ENCODE measurements at regions not wholly inside any gene's neighbourhood (a gene's known extent, or its start where the extent isn't known, plus 50 kb on each side); places are given as distances from the start of the nearest gene placed in this dataset.
"Not testable (repeated sequence)": the region's sequence is repeated elsewhere in the genome, so short reads cannot be mapped to it uniquely, and the experiment has no call there.

DNA sequence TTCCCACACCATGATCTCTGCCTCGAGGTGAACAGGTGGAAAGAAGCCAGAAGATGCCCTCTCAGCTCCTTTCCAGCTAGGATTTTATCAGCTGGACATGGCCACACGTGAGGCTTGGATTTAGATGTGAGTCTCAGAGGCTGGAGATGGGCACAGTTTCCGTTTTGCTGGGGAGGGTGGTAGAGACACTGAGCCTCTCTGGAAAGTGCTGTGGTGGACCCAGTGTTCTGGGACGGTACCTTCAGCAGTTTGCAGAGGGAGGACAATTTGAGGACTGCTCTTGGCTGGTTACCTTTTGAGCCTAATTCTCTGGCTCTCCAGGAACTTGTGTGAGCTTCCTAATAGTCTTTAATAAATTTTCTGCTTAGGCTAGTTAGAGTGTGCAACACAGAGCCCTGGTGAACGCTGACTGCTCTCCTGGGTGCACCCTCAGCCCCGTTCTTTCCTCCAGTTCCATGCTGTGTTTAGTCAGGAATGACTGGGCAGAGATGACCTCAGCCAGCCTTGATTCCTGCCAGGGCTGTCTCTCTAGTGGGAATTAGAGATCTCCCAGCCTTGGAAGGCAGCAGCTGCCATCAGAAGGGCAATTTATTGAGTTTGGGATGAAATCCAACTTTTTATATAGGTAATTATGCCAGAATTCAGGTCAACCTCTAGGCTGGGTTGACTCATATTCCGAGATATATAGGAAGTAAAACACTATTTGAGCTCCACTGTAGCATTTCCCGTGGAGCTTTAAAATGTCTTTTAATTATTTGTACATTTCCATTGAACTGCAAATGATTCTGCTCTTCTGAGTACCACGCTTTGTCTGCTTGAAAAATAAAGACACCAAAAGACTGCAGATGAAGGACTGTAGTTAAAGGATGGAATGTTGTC, 103.9 kb downstream of the GATA3 start:
- H3K4me3 ChIP-seq, result no peak overlapping the region
- no peak for FAIRE-seq
- intact Hi-C loops (cut with DNase I), result no loop called here
- no peak overlapping the region for H3K27ac ChIP-seq
- ATAC-seq, result no peak
- H3K4me1 ChIP-seq, result no peaks in the 10 kb centered on the region
- H3K27me3 ChIP-seq, result peaks cover 0 to 3% (median 0%) of the 10 kb centered on the region in 4 donors
- H3K36me3 ChIP-seq, result no peaks in the 10 kb centered on the region
- DNase-seq, result no peak
- no peaks in the 10 kb centered on the region for H3K9me3 ChIP-seq
- WGBS, 2 donors, result 31 to 51% methylated on average over 9 of the region's 9 CpGs
- TF ChIP-seq, protein P1, sequence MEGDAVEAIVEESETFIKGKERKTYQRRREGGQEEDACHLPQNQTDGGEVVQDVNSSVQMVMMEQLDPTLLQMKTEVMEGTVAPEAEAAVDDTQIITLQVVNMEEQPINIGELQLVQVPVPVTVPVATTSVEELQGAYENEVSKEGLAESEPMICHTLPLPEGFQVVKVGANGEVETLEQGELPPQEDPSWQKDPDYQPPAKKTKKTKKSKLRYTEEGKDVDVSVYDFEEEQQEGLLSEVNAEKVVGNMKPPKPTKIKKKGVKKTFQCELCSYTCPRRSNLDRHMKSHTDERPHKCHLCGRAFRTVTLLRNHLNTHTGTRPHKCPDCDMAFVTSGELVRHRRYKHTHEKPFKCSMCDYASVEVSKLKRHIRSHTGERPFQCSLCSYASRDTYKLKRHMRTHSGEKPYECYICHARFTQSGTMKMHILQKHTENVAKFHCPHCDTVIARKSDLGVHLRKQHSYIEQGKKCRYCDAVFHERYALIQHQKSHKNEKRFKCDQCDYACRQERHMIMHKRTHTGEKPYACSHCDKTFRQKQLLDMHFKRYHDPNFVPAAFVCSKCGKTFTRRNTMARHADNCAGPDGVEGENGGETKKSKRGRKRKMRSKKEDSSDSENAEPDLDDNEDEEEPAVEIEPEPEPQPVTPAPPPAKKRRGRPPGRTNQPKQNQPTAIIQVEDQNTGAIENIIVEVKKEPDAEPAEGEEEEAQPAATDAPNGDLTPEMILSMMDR (IDR thresholded peaks at IDR 0.05), result no peak

DNA sequence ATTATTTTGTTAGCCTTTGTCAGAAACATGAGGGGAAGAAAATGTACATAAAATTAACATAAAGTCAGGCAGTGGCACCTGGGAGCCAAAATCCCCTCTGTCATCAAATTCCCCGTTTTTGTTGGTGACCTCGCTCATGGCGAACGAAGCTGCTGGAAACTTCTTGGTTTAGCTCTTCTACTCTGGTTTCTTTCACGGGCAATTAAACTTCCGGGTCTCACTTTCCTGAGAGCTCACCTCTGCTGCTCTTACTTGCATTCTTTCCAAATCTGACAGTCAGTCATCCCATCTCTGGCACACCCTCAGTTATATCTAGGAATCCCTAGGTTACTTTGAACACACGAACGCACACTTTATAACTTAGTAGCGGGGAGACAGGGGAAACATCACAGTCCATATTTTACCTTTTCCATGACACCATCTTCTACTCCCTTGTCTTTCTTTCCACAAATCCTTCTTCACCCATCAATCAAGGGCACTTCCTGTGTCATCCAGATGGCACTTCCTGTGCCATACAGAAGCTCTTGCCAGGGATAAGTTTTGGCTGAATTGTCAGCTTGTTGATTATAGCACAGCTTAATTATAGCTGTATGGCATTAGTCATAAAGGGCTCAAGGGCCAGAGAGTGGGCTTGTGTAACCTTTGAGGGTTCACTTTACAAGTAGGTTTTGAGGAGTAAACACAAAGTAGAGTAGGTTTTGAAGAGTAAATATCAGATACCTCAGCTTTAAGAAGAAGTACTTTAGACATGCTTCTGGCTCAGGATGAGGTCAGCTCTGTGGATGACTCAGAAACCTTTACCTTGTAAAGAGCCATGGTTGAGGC, 105.1 kb downstream of the GATA3 start:
- peaks cover 0 to 3% (median 0%) of the 10 kb centered on the region in 4 donors for H3K27me3 ChIP-seq
- DNase-seq, result no peak
- H3K4me1 ChIP-seq, result no peaks in the 10 kb centered on the region
- no peak overlapping the region for H3K27ac ChIP-seq
- intact Hi-C loops (cut with DNase I), result no loop called here
- ATAC-seq, result no peak
- TF ChIP-seq, protein P1 (IDR thresholded peaks at IDR 0.05), result no peak
- H3K4me3 ChIP-seq, result no peak overlapping the region
- H3K36me3 ChIP-seq, result no peaks in the 10 kb centered on the region
- WGBS, 2 donors, result 73 to 83% methylated on average over 9 of the region's 9 CpGs
- no peak for FAIRE-seq
- no peaks in the 10 kb centered on the region for H3K9me3 ChIP-seq

DNA sequence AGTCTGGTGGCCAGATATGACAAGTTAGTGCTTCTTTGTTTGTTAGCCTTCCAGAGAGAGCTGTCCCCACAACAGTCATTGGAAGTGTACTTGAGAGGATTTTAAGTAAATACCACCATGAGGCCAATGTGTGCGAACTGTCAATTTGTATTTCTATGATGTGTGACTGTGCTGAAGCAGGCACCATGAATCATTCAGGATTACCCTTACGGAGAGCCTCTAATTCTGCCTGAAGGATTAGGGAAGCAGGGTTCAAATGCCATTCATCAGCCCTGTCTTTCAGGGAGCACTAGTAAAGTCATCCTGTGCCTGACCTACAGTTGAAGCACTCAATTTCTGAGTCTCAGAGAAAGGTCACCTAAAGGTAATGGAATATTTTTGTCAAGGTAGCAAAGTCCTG, 109.3 kb downstream of the GATA3 start:
- TF ChIP-seq, protein P1 (IDR thresholded peaks at IDR 0.05), result no peak
- intact Hi-C loops (cut with DNase I), result no loop called here
- H3K9me3 ChIP-seq, result no peaks in the 10 kb centered on the region
- DNase-seq (no peak), ATAC-seq (no peak), FAIRE-seq (no peak)
- H3K27ac ChIP-seq, result no peak overlapping the region
- WGBS, 2 donors, result 42 to 44% methylated on average over 2 of the region's 2 CpGs
- no peaks in the 10 kb centered on the region for H3K36me3 ChIP-seq
- H3K4me1 ChIP-seq, result no peaks in the 10 kb centered on the region
- H3K27me3 ChIP-seq, result peaks cover 0 to 3% (median 0%) of the 10 kb centered on the region in 4 donors
- no peak overlapping the region for H3K4me3 ChIP-seq

DNA sequence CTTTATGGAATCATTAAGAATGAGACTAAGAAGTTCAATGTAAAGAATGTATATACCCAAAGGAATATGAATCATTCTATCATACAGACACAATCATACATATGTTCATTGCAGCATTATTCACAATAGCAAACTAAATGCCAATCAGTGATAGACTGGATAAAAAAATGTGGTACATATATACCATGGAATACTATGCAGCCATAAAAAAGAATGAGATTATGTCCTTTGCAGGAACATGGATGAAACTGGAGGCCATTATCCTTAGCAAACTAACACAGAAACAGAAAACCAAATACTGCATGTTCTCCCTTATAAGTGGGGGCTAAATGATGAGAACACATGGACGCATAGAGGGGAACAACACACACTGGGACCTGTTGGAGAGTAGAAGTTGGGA, 110.2 kb downstream of the GATA3 start:
- H3K4me1 ChIP-seq; H3K36me3 ChIP-seq; H3K27me3 ChIP-seq; FAIRE-seq; DNase-seq; ATAC-seq; intact Hi-C loops (cut with DNase I); H3K27ac ChIP-seq; H3K4me3 ChIP-seq; H3K9me3 ChIP-seq: not testable (repeated sequence)
- WGBS, 2 donors, result 60 to 76% methylated on average over 1 of the region's 1 CpG

DNA sequence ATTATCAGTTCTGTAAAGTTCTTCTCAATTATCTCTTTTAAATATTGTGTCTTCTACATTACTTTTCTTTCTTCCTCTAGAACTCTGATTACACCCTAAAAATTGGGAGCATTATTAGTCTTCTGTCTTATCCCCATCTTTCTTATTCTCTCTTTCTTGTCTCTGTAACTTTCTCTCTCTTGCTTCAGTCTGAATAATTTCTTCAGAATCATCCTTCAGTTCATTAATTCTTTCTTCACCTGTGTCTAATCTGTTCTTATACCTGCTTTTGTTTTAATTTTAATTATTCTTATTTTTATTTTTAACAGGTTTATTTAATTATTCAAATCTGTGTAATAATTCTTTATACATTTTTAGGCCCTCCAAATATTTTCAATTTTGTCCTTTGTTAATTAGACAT, 114.3 kb downstream of the GATA3 start:
- TF ChIP-seq, protein P1 (IDR thresholded peaks at IDR 0.05), result no peak
- FAIRE-seq, result no peak
- intact Hi-C loops (cut with DNase I), result no loop called here
- no peaks in the 10 kb centered on the region for H3K9me3 ChIP-seq
- H3K27me3 ChIP-seq, result no peaks in the 10 kb centered on the region
- H3K4me3 ChIP-seq, result no peak overlapping the region
- DNase-seq, result no peak
- no peak overlapping the region for H3K27ac ChIP-seq
- H3K4me1 ChIP-seq, result no peaks in the 10 kb centered on the region
- H3K36me3 ChIP-seq, result no peaks in the 10 kb centered on the region
- no peak for ATAC-seq
